ENCODE measurements at regions not wholly inside any gene's neighbourhood (a gene's known extent, or its start where the extent isn't known, plus 50 kb on each side); places are given as distances from the start of the nearest gene placed in this dataset.
"Not testable (repeated sequence)": the region's sequence is repeated elsewhere in the genome, so short reads cannot be mapped to it uniquely, and the experiment has no call there.

DNA sequence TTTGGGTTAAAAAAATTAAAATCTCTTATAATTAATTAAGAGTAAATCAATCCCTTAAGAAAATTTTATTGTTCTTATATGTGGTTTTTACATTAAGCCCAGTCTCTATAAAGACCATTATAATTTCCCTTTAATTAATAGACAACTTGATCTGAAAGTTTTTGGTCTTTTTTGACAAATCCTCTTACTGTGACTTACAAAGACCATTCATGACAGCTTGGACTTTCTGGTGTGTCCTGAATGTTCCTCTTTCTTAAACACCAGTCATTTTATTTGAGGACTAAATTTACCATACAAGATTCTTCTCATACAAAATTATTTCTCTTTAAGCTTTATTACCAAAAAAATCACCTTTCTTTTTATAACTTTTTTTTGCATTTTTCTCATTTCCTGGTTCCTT lies 368.3 kb downstream of the ADGRD1 start:
- DNase-seq: no peak

GRCh38 chr12:131322460-131322859 lies 368.8 kb downstream of the ADGRD1 start:
- not testable (repeated sequence) for DNase-seq

- DNase-seq: no peak
Measured at GRCh38 chr12:131323879-131324278, 370.2 kb downstream of the ADGRD1 start.

DNA sequence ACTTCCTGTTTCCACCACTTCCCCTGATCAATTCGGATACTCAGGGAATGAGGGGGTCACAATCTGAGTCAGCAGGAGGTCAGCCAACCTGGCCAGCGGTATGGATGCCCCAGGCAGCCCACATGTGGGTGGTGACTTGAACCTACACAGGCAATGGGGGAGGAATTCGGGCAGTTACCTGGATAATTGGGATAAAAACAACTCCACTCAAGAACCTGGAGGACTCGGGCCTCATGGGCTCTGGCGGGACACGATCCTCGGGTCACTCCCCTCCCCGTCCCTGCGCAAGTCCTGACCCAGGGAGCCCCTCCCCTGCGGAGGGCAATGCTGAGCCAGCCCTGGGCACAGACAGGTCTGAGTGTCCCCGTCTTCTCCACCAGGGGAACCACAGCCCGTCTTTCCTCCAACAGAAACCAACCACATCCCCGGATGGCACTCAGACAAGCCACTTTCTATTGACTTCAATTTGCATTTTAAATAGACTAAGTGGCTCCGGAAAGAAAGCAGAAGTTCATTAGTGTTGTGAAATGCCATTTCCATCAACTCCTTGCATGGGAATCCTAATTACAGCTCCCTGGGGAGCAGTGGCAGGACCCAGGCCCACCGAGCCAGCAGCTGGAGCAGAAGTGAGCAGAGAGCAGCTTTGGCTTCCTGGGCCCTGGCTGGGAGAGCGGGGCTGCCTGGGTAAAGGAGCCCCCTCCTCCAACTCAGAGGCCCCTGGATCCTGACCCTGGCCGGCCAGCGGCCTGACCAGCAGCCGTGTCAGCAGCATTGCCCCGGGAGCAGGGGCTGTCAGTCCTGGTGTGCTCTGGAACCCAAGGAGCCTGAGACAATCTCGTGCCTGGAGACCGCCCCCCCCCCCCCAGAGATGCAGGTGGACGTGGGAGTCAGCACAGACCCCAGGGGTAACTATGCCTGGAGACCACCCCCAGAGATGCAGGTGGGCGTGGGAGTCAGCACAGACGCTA lies 374.1 kb downstream of the ADGRD1 start:
- DNase-seq: no peak

DNA sequence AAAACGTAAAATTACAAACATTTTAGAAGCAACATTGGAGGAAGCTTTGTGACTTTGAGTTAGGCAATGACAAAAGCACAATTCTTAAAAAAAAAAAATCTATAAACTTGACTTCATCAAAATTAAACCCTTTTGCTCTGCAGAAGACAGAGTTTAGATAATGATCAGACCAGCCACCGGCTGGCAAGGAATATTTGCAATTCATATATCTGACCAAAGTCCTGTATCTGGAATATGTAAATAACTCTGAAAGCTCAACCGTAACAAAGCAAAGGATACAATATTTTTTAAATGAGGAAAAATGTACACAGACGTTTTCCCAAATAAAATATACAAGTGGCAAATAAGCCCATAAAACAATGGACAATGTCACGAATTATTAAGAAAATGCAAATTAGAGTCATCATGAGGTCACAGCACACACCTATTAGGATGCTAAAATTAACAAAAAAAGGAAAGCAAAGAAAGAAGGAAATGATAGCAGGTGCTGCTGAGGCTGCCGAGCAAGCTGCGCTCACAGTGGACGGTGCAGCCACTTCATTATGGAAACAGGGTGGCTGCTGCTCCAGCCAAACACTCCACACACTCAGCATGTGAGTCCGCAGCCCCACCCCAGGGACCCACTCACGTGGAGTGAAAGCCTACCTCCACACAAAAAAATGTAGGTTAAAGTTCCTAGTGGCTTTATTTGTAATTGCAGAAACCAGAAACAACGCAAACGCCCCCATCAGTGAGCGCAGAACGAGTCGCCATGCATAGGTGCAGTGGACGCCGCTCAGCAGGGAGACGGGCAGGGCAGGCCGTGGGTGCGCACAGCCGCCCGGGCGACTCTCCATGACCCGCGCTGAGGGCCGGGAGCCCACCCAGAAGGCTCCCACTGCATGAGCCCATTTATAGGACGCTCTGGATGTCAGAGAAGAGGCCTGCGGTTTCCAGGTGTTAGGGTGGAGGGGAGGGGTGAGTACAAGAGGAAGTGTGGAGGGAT lies 375.4 kb downstream of the ADGRD1 start:
- DNase-seq: not testable (repeated sequence)

- no peak for DNase-seq
Measured at GRCh38 chr12:131330106-131330815, 376.6 kb downstream of the ADGRD1 start.

- DNase-seq: no peak
Measured at GRCh38 chr12:131331148-131331750, 377.5 kb downstream of the ADGRD1 start.

- DNase-seq: no peak
Measured at GRCh38 chr12:131332224-131332623, 378.5 kb downstream of the ADGRD1 start.

GRCh38 chr12:131333136-131333535 lies 377.8 kb upstream of the SFSWAP start:
- no peak for DNase-seq

DNA sequence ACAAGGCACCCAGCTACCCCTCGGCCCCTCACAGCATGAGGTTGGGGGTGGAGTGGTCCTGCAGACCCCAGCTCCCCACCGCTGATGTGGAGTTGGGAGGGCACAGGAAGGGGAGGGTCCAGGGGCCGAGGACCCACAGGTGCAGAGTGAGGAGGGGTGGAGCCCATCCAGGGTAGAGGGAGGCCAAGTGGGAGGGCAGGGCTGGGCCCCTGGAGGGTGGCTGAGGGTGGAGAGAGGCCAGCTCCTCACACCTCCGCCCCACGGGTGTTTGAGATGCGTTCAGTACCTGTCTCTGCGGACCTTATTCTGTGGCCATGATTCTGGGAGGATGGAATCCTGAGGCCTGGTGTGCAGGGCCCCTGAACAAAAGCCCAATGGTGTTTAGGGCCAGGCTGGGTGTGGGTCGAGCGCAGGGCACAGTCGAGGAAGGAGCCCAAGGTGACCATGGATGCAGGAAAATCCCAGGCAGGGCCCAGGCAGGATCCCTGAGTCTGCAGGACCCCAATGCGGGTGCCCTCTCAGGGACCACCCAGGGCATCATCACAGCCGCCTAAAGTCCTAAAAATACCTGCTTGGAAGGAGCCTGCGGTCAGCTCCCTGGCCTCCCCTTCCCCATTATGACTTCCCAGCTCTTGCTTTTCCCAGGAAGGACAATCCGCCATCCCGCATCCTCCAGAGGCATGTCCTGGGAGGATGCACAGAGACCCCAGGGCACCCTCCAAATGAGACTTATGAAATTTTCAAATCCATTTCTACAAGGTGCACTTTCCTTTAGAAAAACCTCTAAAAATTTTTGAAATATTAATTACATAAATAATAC lies 377.1 kb upstream of the SFSWAP start:
- DNase-seq: no peak

- DNase-seq: no peak
Measured at GRCh38 chr12:131334835-131335234, 376.1 kb upstream of the SFSWAP start.

GRCh38 chr12:131335456-131335855 lies 375.4 kb upstream of the SFSWAP start:
- no peak for DNase-seq

DNA sequence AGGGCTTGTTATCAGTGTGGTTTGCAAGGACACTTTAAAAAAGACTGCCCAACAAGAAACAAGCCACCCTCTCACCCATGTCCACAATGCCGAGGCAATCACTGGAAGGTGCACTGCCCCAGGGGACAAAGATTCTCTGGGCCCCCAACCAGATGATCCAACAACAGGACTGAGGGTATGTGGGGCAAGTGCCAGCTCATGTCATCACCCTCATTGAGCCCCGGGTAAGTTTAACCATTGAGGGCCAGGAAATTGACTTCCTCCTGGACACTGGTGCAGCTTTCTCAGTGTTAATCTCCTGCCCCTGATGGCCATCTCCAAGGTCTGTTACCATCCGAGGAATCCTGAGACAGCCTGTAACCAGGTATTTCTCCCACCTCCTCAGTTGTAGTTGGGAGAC lies 373.0 kb upstream of the SFSWAP start:
- not testable (repeated sequence) for DNase-seq

GRCh38 chr12:131340616-131341210 lies 370.2 kb upstream of the SFSWAP start:
- DNase-seq: no peak

DNA sequence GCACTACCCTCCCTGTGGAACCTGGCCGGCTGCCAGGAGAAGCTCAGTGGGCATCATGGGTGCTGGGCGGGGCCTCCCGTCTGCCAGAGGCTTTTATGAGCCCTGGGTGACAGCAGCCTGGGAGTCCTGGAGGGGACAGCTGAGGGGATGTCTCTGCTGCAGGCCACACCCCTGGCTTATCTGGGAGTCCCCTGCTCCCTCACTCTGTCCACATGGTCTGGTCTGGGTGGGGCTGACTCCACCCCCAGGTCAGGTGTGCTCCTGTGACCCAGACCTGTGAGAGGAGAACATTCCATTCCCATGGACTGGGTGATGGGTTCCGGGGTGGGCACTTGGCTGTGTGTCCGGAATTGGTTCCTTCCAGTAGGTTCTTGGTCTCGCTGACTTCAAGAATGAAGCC lies 369.3 kb upstream of the SFSWAP start:
- not testable (repeated sequence) for DNase-seq

DNA sequence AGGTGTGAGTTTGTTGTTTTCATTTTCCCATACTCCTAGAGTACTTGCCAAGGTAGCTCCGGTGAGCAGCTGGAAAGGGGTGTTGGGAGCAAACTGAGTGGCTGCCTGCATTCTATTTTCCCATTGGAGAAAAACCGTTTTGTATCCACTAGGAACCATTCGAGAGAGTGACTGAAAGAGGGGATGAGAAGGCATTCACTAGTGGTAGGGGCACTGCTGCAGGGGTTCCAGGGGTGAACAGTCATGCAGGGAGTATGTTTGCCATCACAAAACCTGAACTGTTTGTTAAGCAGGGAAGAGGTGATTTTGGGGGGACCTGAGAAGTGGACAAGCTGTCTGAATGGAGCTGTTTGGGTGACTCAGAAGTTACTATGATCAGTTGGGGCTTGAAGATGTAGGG lies 367.5 kb upstream of the SFSWAP start:
- not testable (repeated sequence) for DNase-seq

- DNase-seq: not testable (repeated sequence)
Measured at GRCh38 chr12:131344715-131345520, 366.0 kb upstream of the SFSWAP start.

DNA sequence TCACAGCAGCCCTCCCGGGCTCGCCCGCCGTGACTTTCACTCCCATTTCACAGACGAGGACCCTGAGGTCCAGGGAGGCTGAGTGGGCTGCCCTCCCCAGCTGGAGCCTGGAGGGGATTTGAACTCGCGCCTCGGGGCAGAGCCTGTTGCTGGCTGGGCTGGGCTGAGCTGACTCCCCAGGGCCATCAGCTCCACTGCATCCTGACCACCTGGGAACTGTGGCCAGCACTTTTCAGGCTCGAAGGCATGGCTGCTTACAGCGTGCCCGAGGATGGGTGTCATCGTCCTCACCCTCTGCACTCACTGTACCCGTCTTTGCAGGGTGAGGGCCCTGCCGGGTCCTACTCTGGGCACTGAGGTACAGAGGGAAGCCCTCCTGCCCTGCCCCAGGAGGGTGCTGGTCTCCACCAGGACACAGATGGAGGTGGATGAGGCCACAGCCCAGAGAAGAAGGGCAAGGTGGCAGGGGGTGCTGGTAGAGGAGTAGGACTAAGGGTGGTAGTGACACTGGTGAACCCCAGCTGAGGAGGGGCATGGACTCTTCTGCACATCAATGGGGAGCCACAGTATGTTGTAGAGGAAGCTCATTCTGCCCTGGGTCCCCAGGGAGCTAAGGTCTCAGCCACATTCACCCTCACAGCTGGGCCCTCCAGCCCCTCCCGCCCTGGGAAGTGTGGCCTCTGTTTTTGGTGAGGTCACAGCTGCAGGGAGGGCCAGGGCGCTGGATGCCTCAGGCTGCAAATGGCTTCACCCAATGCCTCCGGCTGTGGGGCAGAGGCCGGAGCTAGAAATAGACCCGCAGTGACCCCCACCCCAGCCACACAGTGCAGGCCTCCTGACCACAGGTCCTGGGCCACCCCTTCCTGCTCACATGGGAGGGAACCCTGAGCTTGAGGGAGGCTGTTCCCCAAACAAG lies 365.1 kb upstream of the SFSWAP start:
- no peak for DNase-seq

All from hippocampal formation (tissue), 2 donors.